GM12873 (cell line): ENCODE measurements at regions not wholly inside any gene's neighbourhood (a gene's known extent, or its start where the extent isn't known, plus 50 kb on each side); places are given as distances from the start of the nearest gene placed in this dataset.

Experiments
- TF ChIP-seq, protein P1 (sequence below): IDR thresholded peaks from 2 replicates; pipeline ENCODE4 v1.5.1; 2012; ENCODE audit warnings: low read depth, mild to moderate bottlenecking, moderate library complexity, low read length, control low read depth; ENCODE audit not compliant: insufficient read depth; ENCODE audit errors: missing control alignments

DNA sequence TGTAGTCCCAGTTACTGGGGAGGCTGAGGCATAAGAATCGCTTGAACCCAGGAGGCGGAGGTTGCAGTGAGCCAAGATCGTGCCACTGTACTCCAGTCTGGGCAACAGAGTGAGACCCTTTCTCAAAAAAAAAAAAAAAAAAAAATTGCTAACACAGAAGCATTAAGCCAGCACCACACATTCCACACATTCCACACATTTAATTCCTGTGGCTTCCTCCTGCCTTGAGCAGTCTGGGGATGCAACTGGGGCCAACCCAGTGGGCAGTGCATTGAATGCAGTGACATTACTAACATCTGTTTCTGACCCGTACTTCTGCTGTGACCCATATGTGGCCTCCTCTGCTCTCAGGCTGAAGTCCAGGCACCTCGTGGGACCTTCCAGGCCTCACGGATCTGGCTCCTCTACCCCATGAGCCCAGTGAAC is 107.0 kb downstream of the BCL2L11 start:
- TF ChIP-seq, protein P1, sequence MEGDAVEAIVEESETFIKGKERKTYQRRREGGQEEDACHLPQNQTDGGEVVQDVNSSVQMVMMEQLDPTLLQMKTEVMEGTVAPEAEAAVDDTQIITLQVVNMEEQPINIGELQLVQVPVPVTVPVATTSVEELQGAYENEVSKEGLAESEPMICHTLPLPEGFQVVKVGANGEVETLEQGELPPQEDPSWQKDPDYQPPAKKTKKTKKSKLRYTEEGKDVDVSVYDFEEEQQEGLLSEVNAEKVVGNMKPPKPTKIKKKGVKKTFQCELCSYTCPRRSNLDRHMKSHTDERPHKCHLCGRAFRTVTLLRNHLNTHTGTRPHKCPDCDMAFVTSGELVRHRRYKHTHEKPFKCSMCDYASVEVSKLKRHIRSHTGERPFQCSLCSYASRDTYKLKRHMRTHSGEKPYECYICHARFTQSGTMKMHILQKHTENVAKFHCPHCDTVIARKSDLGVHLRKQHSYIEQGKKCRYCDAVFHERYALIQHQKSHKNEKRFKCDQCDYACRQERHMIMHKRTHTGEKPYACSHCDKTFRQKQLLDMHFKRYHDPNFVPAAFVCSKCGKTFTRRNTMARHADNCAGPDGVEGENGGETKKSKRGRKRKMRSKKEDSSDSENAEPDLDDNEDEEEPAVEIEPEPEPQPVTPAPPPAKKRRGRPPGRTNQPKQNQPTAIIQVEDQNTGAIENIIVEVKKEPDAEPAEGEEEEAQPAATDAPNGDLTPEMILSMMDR, result no peak

DNA sequence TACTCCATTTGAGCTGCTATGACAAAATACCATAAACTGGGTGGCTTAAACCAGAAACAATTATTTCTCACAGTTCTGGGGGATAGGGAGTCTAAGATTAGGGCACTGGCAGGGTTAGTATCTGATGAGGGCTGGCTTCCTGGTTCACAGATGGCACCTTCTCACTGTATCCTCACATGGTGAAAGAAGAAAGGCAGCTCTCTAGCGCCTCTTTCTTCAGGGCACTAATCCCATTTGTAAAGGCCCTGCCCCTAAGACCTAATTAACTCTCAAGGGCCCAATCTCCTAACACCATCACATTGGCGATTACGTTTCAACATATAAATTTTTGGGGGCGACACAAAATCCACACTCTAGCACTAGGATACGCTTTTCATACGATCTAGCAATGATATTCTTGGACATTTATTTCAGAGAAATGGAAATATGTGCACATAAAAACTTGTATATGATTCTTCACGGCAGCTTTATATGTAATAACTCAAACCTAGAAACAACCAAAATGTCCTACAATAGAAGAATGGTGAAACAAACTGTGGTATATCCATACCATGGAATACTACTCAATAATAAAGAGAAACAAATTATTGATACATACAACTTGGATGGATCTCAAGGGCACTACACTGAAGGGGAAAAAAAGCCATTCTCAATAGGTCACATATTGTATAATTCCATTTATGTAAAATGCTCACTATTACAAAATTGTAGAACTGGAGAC is 111.0 kb downstream of the BCL2L11 start:
- TF ChIP-seq, protein P1, result no peak

DNA sequence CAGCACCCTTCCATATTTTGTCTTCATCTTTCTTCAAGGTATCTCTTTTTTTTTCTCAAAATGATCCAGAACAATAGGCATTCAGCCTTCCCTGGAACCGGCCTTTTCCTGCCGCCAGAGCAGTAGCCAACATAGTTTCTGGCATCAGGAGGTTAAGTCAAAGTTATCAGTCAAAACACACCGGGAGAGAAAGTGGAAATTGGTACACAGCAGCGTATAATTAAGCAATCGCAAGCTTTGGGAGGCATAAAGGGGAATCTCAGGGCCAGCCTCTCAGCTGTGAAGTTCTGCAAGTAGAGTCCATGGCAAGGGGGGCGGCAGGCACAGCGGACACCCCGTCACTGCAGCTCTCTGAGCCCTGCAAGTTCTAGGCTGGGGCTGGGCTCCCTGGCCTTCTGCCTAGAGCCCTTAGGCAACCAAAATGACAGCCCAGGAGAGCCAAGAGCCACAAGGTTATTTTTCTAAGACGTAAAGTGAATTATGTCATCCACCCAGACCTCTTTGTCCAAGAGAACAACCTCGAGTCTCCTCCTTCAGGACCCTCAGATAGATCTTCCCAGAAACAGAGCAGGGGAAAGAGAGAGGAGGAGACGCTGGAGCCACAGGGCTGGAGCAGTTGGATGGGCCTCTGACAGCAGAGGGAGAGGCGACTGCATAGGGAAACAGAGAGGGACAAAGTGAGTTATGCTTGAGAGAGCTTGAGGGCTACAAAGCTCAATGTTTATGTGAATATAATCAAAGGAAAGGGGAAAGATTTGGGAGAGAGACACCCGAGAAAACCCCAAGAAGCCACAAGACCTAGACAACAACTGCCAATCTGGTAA is 114.7 kb downstream of the BCL2L11 start:
- TF ChIP-seq, protein P1, result no peak

DNA sequence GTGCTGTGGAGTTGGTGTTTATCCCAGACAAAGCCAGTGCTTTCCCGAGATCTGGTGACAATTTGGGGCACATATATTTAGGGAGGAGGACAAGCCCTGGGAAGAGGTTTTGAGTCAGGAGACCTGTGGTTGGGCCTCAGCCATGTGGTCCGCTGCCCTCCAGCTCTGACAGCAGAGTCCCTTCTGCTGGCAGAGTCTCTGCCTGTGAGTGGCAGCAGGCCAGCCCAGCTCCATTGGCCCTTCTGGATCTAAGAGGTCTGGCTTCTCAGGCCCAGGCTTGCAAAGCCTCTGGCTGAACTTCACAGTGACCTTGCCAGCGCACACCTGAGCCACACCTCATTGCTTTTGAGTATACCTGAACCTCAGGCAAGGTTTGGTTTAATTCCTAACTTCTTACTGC is 115.3 kb downstream of the BCL2L11 start:
- TF ChIP-seq, protein P1, result no peak

DNA sequence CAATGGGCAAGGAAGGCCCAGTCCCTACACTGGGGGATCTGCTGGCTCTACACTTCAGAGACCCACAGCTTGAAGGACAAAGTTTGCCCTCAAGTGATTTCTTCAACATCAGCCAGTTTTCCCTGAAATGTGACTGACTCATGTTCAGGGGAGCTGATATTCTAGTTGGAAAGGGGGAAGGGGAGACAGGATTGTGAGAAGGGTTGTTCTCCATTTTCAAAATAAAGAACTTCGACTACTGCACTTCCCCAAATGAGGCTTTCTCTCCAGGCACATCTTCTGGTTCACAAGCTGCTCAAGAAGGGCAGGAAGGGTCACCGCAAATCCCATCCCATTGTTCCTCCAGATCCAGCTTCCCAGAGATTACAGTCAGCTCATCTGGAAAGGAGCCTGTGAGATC is 117.6 kb downstream of the BCL2L11 start:
- TF ChIP-seq, protein P1, result no peak

DNA sequence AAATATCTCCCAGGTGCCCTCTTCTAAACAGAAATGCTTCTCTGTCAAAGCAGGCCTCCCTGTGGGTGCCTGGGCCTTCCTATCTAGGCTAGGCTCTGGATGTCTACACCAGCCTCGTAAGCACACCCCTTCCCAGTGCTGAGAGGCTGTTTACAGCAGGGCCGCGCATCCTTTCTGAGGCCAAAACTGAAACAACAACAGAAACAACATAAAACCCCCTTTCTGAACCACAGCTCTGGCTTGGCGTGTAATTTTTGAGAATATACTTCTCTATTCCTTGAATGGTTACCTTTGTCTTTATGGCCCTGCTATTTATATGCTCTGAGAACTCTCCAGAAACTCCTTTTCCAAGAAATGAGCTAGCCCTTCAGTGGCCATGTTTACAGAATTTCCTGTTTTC is 118.4 kb downstream of the BCL2L11 start:
- TF ChIP-seq, protein P1, result no peak

DNA sequence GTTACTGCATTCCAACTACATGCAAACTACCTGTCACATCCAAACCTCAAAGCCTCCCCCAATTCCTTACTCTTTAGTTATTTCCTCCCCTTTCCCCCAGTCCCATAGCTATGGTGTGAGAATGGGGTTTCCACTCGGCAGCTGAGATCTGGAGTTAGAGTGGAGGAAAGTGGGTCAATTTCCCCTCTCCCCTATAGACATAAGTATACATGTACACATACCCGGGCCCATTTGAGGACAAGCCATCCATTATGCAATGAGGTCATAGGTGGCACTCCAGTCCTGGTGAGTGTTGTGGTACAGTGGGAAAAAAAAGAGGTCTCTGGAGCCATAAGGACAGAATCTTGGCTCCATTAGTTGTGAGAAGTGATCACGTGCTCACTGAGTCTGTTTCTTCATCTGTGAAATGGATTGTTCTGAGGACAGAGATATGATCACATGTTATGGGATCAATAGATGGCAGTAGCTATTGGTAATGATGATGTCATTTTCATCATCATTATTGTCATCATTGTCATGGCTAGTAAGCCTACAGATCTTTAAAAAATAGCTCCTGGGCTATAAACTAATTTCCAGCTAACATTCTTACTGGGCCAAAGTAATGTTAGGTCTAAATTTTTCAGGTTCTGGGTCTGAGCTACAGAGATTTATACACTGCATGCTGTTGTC is 119.0 kb downstream of the BCL2L11 start:
- TF ChIP-seq, protein P1, result no peak
